ENCODE measurements at regions not wholly inside any gene's neighbourhood (a gene's known extent, or its start where the extent isn't known, plus 50 kb on each side); places are given as distances from the start of the nearest gene placed in this dataset.

DNA sequence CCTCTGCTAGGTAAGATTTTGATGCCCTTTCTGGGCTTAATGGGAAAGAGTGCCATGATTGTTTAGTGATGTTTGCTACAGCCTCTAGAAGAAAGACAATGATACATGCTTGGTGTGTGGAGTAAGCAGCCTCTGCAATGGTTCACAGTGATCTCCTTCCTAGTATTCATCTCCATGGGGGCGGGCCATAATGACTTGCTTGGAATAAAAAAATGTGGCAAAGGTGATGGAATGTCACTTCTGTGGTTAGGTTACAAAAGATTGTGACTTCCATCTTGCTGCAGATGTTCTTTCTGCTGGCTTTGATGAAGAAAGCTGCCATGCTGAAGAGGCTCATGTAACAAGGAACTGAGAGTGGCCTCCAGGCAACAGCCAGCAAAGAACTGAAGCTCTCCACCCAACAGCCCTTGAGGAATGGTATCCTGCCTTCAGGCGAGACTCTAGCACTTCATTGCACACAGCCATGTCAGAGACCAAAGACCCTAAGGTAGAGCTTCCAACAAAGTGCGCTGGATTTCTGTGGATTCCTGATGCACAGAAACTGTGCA is 139.1 kb upstream of the LRIG1 start:
- TF ChIP-seq, protein P1, sequence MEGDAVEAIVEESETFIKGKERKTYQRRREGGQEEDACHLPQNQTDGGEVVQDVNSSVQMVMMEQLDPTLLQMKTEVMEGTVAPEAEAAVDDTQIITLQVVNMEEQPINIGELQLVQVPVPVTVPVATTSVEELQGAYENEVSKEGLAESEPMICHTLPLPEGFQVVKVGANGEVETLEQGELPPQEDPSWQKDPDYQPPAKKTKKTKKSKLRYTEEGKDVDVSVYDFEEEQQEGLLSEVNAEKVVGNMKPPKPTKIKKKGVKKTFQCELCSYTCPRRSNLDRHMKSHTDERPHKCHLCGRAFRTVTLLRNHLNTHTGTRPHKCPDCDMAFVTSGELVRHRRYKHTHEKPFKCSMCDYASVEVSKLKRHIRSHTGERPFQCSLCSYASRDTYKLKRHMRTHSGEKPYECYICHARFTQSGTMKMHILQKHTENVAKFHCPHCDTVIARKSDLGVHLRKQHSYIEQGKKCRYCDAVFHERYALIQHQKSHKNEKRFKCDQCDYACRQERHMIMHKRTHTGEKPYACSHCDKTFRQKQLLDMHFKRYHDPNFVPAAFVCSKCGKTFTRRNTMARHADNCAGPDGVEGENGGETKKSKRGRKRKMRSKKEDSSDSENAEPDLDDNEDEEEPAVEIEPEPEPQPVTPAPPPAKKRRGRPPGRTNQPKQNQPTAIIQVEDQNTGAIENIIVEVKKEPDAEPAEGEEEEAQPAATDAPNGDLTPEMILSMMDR (conservative IDR thresholded peaks at IDR 0.05; ENCODE audit: low read depth, low read length), result no peak
- TF ChIP-seq EZH2phosphoT487 (IDR thresholded peaks at IDR 0.05; ENCODE audit: borderline replicate concordance, low read length), result no peak
